ENCODE measurements at regions not wholly inside any gene's neighbourhood (a gene's known extent, or its start where the extent isn't known, plus 50 kb on each side); places are given as distances from the start of the nearest gene placed in this dataset.

DNA sequence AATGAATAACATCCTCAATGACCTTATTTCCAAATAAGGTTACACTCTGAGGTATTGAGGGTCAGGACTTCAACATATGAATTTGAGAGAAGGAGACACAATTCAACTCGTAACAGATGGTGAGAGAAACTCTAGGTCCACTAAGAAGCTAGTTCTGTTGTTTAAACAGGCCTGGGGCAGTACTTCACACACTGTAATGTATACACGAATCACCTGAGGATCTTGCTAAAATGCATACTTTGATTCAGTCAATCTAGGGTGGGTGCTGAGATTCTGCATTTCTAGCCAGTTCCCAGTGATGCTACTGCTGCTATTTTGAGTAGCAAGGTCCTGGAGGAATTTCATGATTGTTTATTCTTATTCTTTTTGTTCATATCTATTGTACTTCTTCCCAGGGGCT lies 186.8 kb downstream of the SATB1 start:
- H3K18ac ChIP-seq (ENCODE audit: low read depth in 1 of 2, low read length in 2 of 2), result no peak overlapping the region
- H3K4me3 ChIP-seq (ENCODE audit: insufficient read depth in 1 of 2, low read depth in 1 of 2, low read length in 2 of 2), result no peak overlapping the region
- H3K9ac ChIP-seq (ENCODE audit: low read length), result no peak overlapping the region
- H3K4ac ChIP-seq (ENCODE audit: low read depth in 1 of 2, low read length in 2 of 2), result no peak overlapping the region
- no peak overlapping the region for H3K23ac ChIP-seq (ENCODE audit: low read length in 2 of 2)
- no peak overlapping the region for H2BK15ac ChIP-seq (ENCODE audit: low read depth, poor library complexity, severe bottlenecking)
- H4K91ac ChIP-seq (ENCODE audit: low read length), result no peak overlapping the region
- H3K9me3 ChIP-seq (ENCODE audit: control insufficient read depth, low read length), result no peaks in the 10 kb centered on the region
- H3K27me3 ChIP-seq (ENCODE audit: control insufficient read depth in 1 of 2, insufficient read depth in 1 of 2, low read length in 2 of 2), result no peaks in the 10 kb centered on the region
- no peak overlapping the region for H4K8ac ChIP-seq (ENCODE audit: low read length)
- H2AFZ ChIP-seq (ENCODE audit: low read depth, low read length), result no peak overlapping the region
- H3K79me1 ChIP-seq (replicated peaks; ENCODE audit: low read length, poor library complexity, severe bottlenecking), result no peaks in the 10 kb centered on the region
- DNase-seq, result no peak
- H2BK120ac ChIP-seq (ENCODE audit: low read depth, low read length), result no peak overlapping the region
- H3K4me2 ChIP-seq (ENCODE audit: low read length, poor library complexity, severe bottlenecking), result no peak overlapping the region
- no peak overlapping the region for H3K14ac ChIP-seq (ENCODE audit: low read length in 2 of 2)
- no peaks in the 10 kb centered on the region for H3K36me3 ChIP-seq (ENCODE audit: control insufficient read depth in 1 of 2, insufficient read depth in 2 of 2, low read depth in 1 of 2, low read length in 2 of 2)
- 86% methylated on average over 2 of the region's 2 CpGs for WGBS
- no peak overlapping the region for H2AK5ac ChIP-seq (ENCODE audit: low read length, severe bottlenecking)
- H3K27ac ChIP-seq (ENCODE audit: low read length, poor library complexity, severe bottlenecking), result no peak overlapping the region
- H2BK5ac ChIP-seq (ENCODE audit: low read depth, low read length, poor library complexity, severe bottlenecking), result no peak overlapping the region
- H2BK12ac ChIP-seq (ENCODE audit: low read length in 2 of 2), result no peak overlapping the region
- H3K4me1 ChIP-seq (ENCODE audit: control insufficient read depth, insufficient read depth, low read depth, low read length), result no peaks in the 10 kb centered on the region

DNA sequence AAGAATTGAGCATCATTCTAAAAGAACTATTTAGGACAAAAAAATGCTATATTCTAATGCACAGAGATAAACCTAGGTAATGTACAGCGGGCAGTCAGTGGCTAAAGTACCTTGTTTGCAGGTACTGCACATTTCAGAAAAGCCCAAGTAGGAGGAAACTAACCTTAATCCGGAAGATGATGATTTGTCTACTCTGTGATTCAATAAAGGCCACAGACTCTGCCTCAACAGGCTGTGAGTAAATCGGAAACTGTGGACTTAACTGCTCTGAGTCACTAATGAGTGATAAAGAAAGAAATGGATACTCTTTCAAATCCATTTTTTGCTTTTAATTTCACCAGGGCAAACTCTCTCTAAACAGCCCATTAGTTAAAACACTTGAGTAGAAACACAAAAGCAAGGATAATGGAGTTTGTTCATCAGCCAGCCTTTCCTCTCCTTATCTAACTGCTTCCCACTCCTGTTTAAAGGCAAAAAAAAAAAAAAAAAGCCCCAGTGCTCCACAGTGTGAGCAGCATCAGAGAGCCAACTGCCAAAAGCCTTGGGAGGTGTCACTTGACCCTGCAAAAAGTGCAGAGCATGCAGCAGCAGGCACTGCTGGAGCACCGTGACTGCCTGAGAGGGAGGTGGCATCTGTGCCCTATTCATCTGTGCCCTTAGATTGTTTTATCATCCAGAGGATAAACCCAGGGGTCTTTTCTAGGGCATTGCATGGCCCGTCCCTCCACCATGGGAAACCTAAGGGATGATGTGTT lies 187.7 kb downstream of the SATB1 start:
- H3K14ac ChIP-seq (ENCODE audit: low read length in 2 of 2), result no peak overlapping the region
- H3K4ac ChIP-seq (ENCODE audit: low read depth in 1 of 2, low read length in 2 of 2), result no peak overlapping the region
- H3K27ac ChIP-seq (ENCODE audit: low read length, poor library complexity, severe bottlenecking), result no peak overlapping the region
- H3K27me3 ChIP-seq (ENCODE audit: control insufficient read depth in 1 of 2, insufficient read depth in 1 of 2, low read length in 2 of 2), result no peaks in the 10 kb centered on the region
- no peaks in the 10 kb centered on the region for H3K9me3 ChIP-seq (ENCODE audit: control insufficient read depth, low read length)
- no peaks in the 10 kb centered on the region for H3K36me3 ChIP-seq (ENCODE audit: control insufficient read depth in 1 of 2, insufficient read depth in 2 of 2, low read depth in 1 of 2, low read length in 2 of 2)
- H3K18ac ChIP-seq (ENCODE audit: low read depth in 1 of 2, low read length in 2 of 2), result no peak overlapping the region
- no peak overlapping the region for H2BK120ac ChIP-seq (ENCODE audit: low read depth, low read length)
- H2BK15ac ChIP-seq (ENCODE audit: low read depth, poor library complexity, severe bottlenecking), result no peak overlapping the region
- H3K4me2 ChIP-seq (ENCODE audit: low read length, poor library complexity, severe bottlenecking), result no peak overlapping the region
- no peak overlapping the region for H2BK12ac ChIP-seq (ENCODE audit: low read length in 2 of 2)
- H2AFZ ChIP-seq (ENCODE audit: low read depth, low read length), result no peak overlapping the region
- H3K4me1 ChIP-seq (ENCODE audit: control insufficient read depth, insufficient read depth, low read depth, low read length), result no peaks in the 10 kb centered on the region
- DNase-seq, result peak; percentile 0
- H3K23ac ChIP-seq (ENCODE audit: low read length in 2 of 2), result no peak overlapping the region
- no peak overlapping the region for H4K91ac ChIP-seq (ENCODE audit: low read length)
- 74% methylated on average over 4 of the region's 5 CpGs for WGBS
- peak overlapping the region; percentile 57 for H3K9ac ChIP-seq (ENCODE audit: low read length)
- H3K4me3 ChIP-seq (ENCODE audit: insufficient read depth in 1 of 2, low read depth in 1 of 2, low read length in 2 of 2), result peak overlapping the region in 1 of 2 experiments; percentile 19
- no peak overlapping the region for H4K8ac ChIP-seq (ENCODE audit: low read length)
- no peak overlapping the region for H2AK5ac ChIP-seq (ENCODE audit: low read length, severe bottlenecking)
- no peaks in the 10 kb centered on the region for H3K79me1 ChIP-seq (replicated peaks; ENCODE audit: low read length, poor library complexity, severe bottlenecking)
- H2BK5ac ChIP-seq (ENCODE audit: low read depth, low read length, poor library complexity, severe bottlenecking), result no peak overlapping the region

DNA sequence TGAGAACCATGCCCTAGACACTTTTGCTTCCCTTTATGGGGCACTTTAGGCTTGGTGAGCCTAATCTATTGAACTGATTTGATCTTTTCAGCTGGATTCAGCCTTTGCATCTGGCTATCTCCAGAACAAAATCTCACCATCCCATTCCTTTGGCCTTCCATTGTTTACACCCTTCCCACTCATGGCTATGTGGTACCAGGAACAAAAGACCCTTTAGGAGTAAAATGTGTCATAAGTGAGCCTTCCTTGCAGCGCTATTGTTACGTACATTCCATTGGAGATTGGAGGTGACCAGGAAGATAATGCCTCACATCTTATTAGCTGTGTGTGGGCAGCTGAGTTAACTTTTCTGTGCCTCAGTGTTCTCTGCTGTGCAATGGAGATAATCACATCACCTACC lies 188.4 kb downstream of the SATB1 start:
- Histone ChIP-seq H3K27me3 (ENCODE audit: control insufficient read depth in 1 of 2, insufficient read depth in 1 of 2, low read length in 2 of 2) (no peaks in the 10 kb centered on the region), H3K9ac (ENCODE audit: low read length) (peak overlapping the region; percentile 57), H2AK5ac (ENCODE audit: low read length, severe bottlenecking) (no peak overlapping the region), H3K4me2 (ENCODE audit: low read length, poor library complexity, severe bottlenecking) (no peak overlapping the region), H3K23ac (ENCODE audit: low read length in 2 of 2) (no peak overlapping the region), H3K18ac (ENCODE audit: low read depth in 1 of 2, low read length in 2 of 2) (no peak overlapping the region), H2BK5ac (ENCODE audit: low read depth, low read length, poor library complexity, severe bottlenecking) (no peak overlapping the region), H3K27ac (ENCODE audit: low read length, poor library complexity, severe bottlenecking) (no peak overlapping the region), H2BK15ac (ENCODE audit: low read depth, poor library complexity, severe bottlenecking) (no peak overlapping the region), H3K4me1 (ENCODE audit: control insufficient read depth, insufficient read depth, low read depth, low read length) (no peaks in the 10 kb centered on the region), H3K4me3 (ENCODE audit: insufficient read depth in 1 of 2, low read depth in 1 of 2, low read length in 2 of 2) (peak overlapping the region in 1 of 2 experiments; percentile 6), H3K79me1 (replicated peaks; ENCODE audit: low read length, poor library complexity, severe bottlenecking) (no peaks in the 10 kb centered on the region), H3K14ac (ENCODE audit: low read length in 2 of 2) (no peak overlapping the region), H3K36me3 (ENCODE audit: control insufficient read depth in 1 of 2, insufficient read depth in 2 of 2, low read depth in 1 of 2, low read length in 2 of 2) (no peaks in the 10 kb centered on the region), H3K9me3 (ENCODE audit: control insufficient read depth, low read length) (no peaks in the 10 kb centered on the region), H2BK12ac (ENCODE audit: low read length in 2 of 2) (no peak overlapping the region), H2BK120ac (ENCODE audit: low read depth, low read length) (no peak overlapping the region), H4K8ac (ENCODE audit: low read length) (no peak overlapping the region), H2AFZ (ENCODE audit: low read depth, low read length) (no peak overlapping the region), H4K91ac (ENCODE audit: low read length) (no peak overlapping the region), H3K4ac (ENCODE audit: low read depth in 1 of 2, low read length in 2 of 2) (no peak overlapping the region)
- 94% methylated on average over 2 of the region's 2 CpGs for WGBS
- DNase-seq, result no peak

- H3K27ac ChIP-seq (ENCODE audit: low read length, poor library complexity, severe bottlenecking), result no peak overlapping the region
- H2BK5ac ChIP-seq (ENCODE audit: low read depth, low read length, poor library complexity, severe bottlenecking), result no peak overlapping the region
- H2AFZ ChIP-seq (ENCODE audit: low read depth, low read length), result no peak overlapping the region
- H4K91ac ChIP-seq (ENCODE audit: low read length), result no peak overlapping the region
- no peak overlapping the region for H3K14ac ChIP-seq (ENCODE audit: low read length in 2 of 2)
- H3K4me2 ChIP-seq (ENCODE audit: low read length, poor library complexity, severe bottlenecking), result no peak overlapping the region
- no peak for DNase-seq
- H2BK12ac ChIP-seq (ENCODE audit: low read length in 2 of 2), result no peak overlapping the region
- no peak overlapping the region for H2AK5ac ChIP-seq (ENCODE audit: low read length, severe bottlenecking)
- H3K23ac ChIP-seq (ENCODE audit: low read length in 2 of 2), result no peak overlapping the region
- 72% methylated on average over 4 of the region's 4 CpGs for WGBS
- no peaks in the 10 kb centered on the region for H3K36me3 ChIP-seq (ENCODE audit: control insufficient read depth in 1 of 2, insufficient read depth in 2 of 2, low read depth in 1 of 2, low read length in 2 of 2)
- H3K4ac ChIP-seq (ENCODE audit: low read depth in 1 of 2, low read length in 2 of 2), result no peak overlapping the region
- H4K8ac ChIP-seq (ENCODE audit: low read length), result no peak overlapping the region
- H3K18ac ChIP-seq (ENCODE audit: low read depth in 1 of 2, low read length in 2 of 2), result no peak overlapping the region
- H3K27me3 ChIP-seq (ENCODE audit: control insufficient read depth in 1 of 2, insufficient read depth in 1 of 2, low read length in 2 of 2), result no peaks in the 10 kb centered on the region
- no peaks in the 10 kb centered on the region for H3K4me1 ChIP-seq (ENCODE audit: control insufficient read depth, insufficient read depth, low read depth, low read length)
- H2BK120ac ChIP-seq (ENCODE audit: low read depth, low read length), result no peak overlapping the region
- no peak overlapping the region for H3K9ac ChIP-seq (ENCODE audit: low read length)
- no peak overlapping the region for H3K4me3 ChIP-seq (ENCODE audit: insufficient read depth in 1 of 2, low read depth in 1 of 2, low read length in 2 of 2)
- H3K79me1 ChIP-seq (replicated peaks; ENCODE audit: low read length, poor library complexity, severe bottlenecking), result no peaks in the 10 kb centered on the region
- H2BK15ac ChIP-seq (ENCODE audit: low read depth, poor library complexity, severe bottlenecking), result no peak overlapping the region
- no peaks in the 10 kb centered on the region for H3K9me3 ChIP-seq (ENCODE audit: control insufficient read depth, low read length)
Observed at GRCh38 chr3:18234717-18235335, 190.3 kb downstream of the SATB1 start.

Data from mesenchymal stem cell (in vitro differentiated cells and primary cell).